SKM-1 treated with dmso at 0.1 percent for 144 hours (cell line): ENCODE measurements at regions not wholly inside any gene's neighbourhood (a gene's known extent, or its start where the extent isn't known, plus 50 kb on each side); places are given as distances from the start of the nearest gene placed in this dataset.
"Not testable (repeated sequence)": the region's sequence is repeated elsewhere in the genome, so short reads cannot be mapped to it uniquely, and the experiment has no call there.

ENCODE experiments used
- DNase-seq: peaks from one replicate; lab custom pipeline; 2025; ENCODE audit not compliant: unreplicated experiment; lab: John Stamatoyannopoulos, UW

DNA sequence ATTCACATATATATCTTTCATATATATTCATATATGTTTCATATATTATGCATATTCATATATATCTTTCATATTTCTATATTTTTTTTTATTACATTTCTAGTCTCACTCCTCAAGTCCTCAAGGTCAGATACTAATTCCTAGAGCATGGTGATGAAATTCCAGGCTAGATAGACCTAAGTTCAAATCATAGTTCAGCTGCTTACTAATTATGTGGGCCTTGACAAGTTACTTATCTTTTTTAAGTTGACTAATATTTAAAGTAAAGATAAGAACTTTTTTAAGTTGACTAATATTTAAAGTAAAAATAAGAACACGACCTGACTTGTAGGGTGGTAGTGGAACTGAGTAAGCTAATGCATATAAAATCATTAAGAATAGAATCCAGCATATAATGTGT is 495.6 kb upstream of the MAN1A1 start:
- no peak for DNase-seq

DNA sequence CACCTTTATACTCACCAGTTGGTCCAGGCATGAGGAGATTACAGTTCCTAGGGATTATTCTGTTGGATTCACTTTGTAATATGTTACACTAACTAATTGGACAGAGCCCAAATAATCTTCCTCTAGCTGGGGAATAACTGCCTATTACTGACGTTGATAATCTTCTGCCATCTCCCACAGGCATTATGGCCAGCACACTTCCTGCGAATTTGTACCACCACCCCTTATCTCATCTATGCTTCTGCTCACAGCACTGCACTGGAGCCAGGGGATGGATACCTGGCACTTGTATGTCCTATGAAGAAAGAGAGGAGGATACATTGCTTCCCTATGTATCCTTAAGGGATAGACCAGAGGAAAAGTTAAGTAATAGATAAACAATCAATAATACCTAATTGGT is 494.8 kb upstream of the MAN1A1 start:
- DNase-seq = no peak

DNA sequence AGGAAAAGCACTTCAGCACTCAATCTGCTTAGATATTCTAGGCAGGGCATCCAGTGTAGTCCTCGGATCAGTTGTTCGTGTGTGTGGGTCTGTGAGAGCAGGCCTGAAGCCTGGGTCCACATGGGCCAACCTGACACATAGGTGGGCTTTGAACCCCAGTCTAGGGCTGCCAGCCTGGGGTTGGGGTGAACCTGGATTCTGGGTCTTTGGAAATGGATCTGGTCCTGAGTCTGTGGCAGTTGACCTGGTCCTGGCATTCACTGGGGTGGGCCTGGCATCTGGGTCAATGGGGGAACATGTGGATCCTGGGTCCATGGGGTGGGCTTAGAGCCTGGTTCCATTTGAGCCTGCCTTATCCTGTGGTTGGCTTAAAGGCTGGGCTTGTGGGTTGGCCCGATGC is 492.6 kb upstream of the MAN1A1 start:
- no peak for DNase-seq

DNA sequence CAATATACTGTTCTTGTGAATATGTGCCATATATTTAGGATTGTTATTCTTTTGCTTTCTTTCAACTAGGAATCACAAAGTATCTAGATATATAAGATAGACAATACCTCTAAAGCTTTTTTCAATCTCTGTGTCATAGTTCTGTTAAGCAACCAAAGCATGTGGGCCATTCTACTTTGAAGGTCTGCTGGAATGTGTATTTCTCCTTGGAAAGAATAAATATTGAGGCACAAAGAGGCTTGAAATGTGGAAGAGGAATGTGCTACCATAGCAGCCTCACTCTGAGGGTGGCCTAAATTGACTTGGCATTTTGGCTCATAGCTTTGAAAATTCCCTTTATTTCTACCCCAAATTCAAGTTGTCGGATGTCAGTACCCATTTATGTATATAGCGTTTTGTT is 488.5 kb upstream of the MAN1A1 start:
- no peak for DNase-seq

DNA sequence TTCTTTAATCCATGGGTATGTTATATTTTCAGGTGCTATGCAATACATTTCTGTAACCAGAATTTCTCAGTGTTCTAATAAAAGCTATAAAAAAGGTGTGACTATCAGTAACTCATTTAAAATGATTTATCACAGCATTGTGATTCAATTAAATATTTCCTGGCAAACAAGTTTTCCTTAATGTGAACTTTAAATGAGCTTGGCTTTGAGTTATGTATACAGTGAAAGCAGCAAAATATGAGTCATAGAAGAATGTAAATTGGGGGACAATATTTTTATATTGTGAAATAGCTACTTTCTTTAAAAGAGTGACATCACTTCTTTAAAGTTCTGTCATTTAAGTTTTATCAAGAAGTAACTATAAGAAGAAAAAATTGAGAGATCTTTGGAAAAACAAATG is 484.9 kb upstream of the MAN1A1 start:
- no peak for DNase-seq

DNA sequence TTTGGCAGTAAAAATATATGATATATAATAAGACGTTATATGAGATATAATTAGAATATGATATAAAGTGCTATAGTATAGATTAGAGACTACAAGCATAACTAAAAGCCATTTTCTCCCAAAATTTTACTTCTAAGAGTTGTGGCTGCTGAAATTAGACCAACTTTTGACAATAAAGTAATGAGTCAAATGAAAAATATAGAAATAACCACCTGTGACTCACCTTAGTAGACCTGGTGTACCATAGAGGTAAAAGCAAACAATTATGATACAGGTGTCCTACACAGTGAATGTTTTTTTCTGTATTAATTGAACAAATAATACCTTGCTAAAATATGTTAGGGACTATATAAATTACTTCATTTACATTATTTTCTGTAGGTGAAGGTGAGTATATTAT is 482.9 kb upstream of the MAN1A1 start:
- DNase-seq = no peak

DNA sequence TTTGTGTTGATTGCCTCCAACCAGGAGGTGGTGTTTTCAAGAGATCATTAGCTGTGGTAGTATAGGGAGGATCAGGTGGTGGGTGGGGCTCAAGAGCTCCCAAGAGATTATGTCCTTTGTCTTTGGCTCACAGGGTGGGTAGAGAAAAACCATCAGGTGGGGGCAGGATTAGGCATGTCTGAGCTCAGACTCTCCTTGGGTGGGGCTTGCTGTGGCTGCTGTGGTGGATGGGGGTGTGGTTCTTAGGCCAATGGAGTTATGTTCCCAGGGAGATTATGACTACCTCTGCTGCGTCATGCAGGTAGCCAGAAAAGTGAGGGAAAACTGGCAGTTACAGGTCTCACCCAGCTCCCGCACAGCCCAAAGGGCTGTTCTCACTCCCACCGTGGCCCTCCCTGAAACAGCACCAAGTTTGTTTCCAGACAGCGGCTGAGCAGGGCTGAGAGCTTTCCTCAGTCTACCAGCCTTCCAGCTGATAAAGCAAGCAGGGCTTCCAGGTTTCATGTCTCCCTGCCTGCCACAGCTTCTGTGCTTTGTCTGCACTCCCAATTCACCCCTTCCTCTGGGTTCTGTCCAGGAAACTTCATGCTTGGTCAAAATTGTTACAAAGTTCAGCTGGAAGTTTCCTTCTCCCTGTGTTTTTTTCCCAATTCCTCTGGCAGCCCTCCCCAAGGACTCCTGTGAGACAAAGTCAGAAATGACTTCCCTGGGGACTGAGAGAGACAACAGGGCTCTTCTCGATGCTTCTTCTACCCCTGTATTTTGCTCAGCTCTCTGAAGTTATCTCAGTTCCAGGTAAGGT is 481.1 kb upstream of the MAN1A1 start:
- no peak for DNase-seq

DNA sequence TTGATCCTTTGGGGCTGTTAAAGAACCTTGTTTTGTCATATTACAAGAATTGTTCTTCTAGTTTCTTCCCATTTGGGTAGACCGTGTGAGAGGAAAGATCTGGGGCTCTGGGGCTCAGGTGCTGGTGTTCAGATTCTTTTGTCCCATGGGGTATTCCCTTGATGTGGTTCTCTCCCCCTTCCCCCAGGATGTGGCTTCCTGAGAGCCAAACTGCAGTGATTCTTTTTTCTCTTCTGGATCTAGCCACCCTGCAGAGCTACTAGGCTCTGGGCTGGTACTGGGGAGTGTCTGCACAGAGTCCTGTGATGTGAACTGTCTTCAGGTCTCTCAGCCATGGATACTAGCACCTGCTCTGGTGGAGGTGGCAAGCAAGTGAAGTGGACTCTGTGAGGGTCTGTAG is 480.5 kb upstream of the MAN1A1 start:
- DNase-seq = no peak

DNA sequence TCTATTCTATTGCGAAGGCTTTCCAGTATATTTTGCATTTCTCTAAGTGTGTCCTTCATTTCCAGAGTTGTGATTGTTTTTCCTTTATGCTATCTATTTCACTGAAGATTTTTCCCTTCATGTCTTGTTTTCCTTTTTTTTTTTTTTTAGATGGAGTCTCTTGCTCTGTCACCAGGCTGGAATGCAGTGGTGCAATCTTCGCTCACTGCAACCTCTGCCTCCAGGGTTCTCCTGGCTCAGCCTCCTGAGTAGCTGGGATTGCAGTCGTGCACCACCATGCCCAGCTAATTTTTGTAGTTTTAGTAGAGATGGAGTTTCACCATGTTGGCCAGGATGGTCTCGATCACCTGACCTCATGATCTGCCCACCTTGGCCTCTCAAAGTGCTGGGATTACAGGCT is 479.9 kb upstream of the MAN1A1 start:
- not testable (repeated sequence) for DNase-seq

DNA sequence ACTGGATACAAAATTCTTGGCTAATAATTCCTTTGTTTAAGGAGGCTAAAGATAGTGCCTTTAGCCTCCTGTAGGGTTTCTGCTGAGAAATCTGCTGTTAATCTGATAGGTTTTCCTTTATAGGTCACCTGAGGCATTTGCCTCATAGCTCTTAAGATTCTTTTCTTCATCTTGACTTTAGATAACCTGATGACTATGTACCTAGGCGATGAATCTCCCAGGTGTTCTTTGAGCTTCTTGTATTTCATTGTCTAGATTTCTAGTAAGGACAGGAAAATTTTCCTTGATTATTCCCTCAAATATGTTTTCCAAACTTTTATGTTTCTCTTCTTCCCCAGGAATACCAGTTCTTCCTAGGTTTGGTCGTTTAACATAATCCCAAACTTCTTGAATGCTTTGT is 479.4 kb upstream of the MAN1A1 start:
- no peak for DNase-seq

DNA sequence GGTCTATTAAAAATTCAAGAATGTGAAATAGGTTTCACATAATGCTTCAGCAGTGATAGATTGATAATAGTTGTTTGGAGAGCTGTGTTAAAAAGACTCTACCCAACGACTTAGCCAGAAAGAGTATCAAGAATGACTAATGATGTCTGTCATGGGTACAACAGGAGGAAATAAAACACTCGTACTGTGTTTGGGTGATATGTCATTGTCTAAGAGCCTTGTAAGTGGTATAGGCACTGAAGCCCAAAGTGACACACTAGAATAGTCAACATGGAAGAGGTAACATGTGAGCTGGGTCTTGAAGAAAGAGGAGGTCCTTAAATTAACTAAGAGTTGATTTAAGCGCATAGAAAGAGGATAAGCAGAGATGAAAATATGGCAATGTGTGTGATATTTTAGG is 471.8 kb upstream of the MAN1A1 start:
- no peak for DNase-seq

DNA sequence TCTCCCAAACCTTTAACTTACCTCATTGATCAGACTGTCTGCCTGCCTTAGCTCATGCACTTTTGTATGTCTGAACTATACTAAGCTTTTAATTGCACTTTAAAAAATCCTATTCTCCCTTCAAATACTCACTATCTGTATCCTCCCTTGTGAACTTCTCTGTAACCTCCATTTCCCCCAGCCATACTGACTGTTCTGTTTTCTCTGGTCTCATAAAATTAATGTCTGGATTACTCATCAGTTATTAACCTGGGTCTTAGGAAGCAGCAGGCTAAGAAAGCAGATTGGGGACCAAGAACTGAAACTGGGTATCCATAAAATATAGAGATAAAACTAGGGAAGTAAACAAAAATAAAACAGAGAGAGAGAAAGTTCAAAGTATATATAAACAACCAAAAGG is 469.3 kb upstream of the MAN1A1 start:
- DNase-seq = no peak

DNA sequence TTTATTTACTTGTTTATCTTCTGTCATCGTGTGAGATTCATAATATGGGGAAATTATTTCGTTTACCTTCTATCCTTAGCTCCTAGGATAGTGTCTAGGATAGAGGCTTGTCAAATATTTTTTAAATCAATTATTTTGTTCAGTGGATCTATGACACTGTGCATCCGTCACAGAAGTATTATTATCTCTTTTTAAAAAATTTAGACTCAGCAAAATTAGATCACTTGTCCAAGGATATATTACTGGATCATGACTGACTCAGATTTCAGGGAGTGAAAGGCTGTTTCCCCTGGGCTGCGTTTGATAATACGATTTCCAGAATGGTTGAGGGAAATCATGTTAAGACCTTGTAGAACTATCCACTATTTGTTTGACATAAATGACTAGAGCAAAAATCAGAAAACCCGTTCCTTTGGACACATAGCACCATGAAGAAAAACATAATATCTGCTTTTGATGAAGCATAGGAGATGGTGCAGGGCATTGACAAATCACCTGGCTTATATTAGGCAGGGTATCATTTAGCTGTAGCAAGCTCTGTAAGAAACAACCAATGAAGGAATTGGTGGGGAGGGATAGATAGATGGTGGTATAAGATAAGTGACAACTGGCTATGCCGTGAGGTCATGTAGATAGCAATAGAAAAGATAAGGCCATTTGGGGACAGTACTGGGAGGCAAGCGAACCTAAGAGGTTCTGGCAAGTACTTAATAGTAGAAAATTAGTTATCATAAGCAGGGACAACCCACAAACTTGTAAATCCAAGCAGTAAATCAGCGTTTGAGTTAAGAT is 465.2 kb upstream of the MAN1A1 start:
- DNase-seq = no peak

DNA sequence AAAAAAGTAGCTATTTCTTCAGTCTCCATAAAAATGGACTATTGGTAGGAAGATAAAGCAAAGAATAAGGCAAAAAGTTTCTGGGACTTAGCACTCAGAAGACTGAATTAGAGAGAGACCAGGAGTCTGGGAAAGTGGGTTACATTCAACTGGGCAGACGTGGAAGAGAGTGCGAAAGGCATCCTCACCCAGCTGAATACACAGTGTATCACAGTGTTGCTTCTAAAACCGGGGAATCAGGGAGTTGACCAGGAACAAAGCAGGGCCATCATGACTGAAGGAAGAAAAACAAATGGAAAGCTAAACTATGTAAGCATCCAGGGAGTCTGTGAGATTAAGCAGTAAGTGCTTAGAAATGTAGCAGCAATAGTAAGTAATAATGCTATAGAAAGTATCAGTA is 452.9 kb upstream of the MAN1A1 start:
- DNase-seq = no peak

DNA sequence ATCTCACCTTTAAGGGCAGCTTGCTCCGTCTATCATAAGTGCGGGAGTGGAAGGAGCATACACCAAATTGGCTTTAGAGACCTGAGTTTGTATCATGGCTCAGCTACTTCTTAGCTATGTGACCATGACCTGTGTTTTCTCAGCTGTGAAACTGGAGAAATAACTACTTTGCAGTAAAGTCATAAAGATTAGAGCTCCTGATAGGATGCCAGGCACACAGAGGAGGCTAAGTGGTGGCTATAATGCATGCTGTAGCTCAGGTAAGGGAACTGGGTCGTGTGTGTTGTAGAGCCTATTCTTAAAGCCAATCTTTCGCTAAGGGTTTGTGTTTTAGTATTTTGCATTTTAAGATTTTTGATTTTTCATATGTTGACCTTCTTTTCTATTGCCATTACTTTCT is 451.5 kb upstream of the MAN1A1 start:
- no peak for DNase-seq

DNA sequence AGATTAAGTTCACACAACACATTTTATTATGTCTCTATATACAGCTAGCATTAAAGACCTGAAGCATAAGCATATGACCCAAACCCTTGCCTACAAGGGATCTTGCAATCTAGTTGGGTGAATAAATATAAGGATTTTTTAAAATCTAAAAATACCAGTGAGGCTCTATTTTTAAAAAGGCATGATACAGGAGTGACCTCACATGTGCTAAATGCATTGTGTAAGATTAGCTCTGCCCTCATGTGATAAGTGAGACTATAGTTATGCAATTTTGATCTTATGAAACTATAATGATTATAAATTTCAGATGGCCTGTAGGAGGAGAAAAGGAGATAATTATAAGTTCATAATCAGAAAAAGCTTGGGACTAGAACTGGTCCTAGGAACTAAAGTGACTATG is 451.0 kb upstream of the MAN1A1 start:
- no peak for DNase-seq

DNA sequence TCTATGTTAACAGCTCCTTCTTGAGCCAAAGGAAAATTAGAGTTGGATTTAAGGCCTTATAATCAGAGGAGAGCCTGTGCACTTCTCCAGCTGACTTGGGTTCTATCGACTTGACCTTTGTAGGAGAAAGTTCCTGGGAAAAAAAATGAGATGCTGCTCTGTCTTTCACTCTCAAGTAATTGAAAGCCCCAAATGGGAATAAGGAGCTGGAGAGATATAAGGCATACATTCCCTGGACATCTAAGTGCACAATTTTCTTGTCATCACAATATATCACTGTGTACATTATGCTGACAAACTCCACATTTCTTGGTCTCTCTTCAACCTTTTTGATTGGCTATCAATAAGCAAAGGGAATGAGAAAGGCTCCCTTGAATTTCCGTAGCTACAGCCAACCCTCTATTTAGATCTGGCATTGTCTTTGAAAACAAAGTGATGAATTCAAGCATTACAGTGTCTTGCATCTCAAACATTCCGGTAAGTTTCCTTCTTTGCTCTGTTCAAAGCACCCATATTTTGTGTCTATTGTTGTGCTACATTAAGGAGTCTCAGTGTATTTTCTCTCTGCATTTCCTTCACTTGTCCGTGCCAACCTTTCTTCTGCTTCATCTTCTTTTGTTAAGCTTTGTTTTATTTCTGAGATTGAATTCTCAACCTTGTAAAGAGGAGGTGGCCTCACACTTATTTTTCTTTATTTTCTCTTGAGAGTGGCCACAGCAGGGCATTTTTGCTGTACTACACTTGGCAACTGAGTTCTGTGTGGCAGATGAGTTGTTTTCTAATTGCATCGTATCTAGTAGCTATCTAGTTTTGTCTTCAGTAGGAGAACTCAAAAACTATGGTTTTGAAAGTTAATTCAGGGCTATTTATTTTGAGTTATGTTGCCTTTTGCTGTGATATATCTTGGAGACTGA is 450.3 kb upstream of the MAN1A1 start:
- no peak for DNase-seq

DNA sequence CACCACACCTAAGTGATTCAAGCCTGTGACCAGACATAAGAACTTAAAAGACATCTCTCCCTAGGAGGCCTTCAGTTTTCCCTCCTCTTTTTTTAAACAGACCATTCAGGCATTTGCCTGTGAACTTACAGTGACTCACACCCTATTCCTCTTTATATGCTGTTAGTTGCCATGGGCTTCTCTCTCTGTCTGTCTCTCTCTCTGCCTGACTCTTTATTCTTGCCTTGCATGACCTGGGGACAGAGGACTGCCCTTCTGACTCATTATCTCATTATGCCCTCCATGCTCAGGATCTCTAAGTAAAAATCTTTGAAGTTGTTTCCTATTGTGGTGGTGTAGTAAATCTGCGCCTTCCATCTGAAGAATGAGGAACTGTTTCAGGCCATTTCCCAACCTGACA is 442.2 kb upstream of the MAN1A1 start:
- DNase-seq = no peak

DNA sequence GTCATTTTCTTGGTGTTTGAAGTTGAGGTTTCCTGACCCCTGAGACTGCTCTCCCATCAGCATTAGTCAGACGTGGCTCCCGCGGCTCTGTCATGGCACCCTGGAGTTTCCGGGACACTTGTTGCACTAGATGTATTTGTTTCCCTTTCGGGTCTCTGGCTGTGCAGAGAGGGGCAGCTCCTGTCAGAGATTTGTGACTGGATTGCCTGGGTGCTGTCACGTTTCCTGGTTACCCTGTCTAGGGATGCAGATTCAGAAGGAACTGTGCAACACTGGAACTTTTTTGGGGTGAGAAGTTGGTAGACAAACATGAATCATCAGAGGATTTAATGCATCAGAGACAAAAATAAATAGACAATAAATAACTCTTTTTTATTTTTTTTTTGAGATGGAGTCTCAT is 431.8 kb upstream of the MAN1A1 start:
- DNase-seq = no peak

DNA sequence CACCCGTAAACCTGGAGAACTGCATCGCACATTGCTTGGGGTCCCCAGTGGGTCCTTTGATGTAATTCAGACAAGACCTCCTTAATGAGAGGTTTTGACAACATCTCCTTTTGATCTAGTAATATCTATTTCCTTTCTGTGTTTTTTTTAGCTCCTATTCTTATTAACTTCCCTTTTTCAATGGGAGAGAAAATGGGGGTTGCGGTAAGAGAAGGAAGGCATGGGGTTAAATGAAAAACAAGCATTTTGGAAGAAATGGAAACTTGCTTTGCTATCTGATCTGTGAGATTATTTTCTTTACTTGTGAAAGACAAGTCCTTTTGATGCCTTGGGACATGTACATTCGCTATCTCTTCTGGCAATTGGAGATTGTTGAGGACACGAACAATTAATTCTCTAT is 418.6 kb upstream of the MAN1A1 start:
- DNase-seq = peak; percentile 3

DNA sequence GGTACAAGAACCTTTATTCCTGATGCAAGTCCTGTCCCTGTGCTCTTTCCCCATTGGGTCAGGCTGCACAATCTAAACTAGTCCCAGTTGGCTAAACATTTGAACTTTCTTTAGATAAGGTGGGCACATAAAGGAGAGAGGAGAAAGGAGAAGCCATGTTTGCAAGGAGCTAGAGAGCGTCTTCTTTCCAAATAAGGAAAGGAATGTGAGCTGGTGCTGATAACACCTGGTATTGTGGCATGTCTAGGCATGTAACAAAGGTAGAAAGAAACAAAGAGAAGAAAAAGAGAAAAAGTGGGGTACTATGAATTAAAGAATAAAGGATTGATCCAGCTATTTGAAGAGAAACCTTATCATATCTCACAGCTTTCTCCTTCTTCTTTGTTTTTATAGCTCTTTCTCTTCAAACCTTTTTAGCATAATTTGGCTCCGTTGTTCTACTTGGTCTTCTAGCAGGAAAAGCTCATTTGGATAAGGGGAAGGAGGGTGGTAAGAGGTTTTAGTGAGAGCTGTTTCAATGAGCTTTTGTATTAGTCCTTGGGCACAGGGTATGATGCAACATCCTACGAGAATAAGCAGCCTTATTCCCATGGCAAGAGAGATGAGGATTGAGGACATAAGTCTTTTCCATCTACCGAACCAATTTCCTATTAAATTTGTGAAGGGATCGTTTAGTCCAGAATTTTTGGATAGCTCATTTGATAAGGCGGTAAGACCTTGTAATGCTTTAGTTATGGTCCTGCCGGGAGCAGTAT is 415.5 kb upstream of the MAN1A1 start:
- no peak for DNase-seq
